DOHH2 (cell line): ENCODE measurements at regions not wholly inside any gene's neighbourhood (a gene's known extent, or its start where the extent isn't known, plus 50 kb on each side); places are given as distances from the start of the nearest gene placed in this dataset.

Source experiments
- CTCF ChIP-seq: fragments of 200-600 bp; sonication (generic); IDR thresholded peaks from one replicate; pipeline ENCODE4 v1.5.1; 2014; ENCODE audit warnings: antibody characterized with exemption, mild to moderate bottlenecking, low read depth, low read length; ENCODE audit not compliant: poor library complexity, severe bottlenecking
- EZH2phosphoT487 ChIP-seq: fragments of 200-600 bp; sonication (generic); IDR thresholded peaks from 2 replicates; pipeline ENCODE4 v1.6.1; 2017; ENCODE audit warnings: borderline replicate concordance, mild to moderate bottlenecking, antibody characterized with exemption, low read length, moderate library complexity, mixed read lengths

GRCh38 chr5:3157214-3157613 is 405.7 kb upstream of the IRX2 start:
- no peak for TF ChIP-seq CTCF
- no peak for TF ChIP-seq EZH2phosphoT487
